PC-3 (cell line): ENCODE measurements at regions not wholly inside any gene's neighbourhood (a gene's known extent, or its start where the extent isn't known, plus 50 kb on each side); places are given as distances from the start of the nearest gene placed in this dataset.

Source experiments
- CTCF ChIP-seq: fragments of 300-600 bp; sonication (generic); conservative IDR thresholded peaks from 2 replicates; pipeline ENCODE4 v1.5.1; 2017; ENCODE audit warnings: antibody characterized with exemption, low read depth, mild to moderate bottlenecking, low read length
- EZH2 ChIP-seq: fragments of 300-600 bp; sonication (generic); IDR thresholded peaks from one replicate; pipeline ENCODE4 v1.6.1; 2017; ENCODE audit warnings: antibody characterized with exemption, mild to moderate bottlenecking, low read length; ENCODE audit not compliant: unreplicated experiment

- TF ChIP-seq CTCF = no peak
- no peak for TF ChIP-seq EZH2
Observed at GRCh38 chr10:71067098-71067740, 145.2 kb upstream of the UNC5B start.
